HG02885 (cell line): ENCODE measurements at regions not wholly inside any gene's neighbourhood (a gene's known extent, or its start where the extent isn't known, plus 50 kb on each side); places are given as distances from the start of the nearest gene placed in this dataset.
"Not testable (repeated sequence)": the region's sequence is repeated elsewhere in the genome, so short reads cannot be mapped to it uniquely, and the experiment has no call there.

Experiments
- ATAC-seq: cut with Tn5 transposase; IDR thresholded peaks from one replicate; pipeline ENCODE4 v1.9.1; 2021; ENCODE audit warnings: mild to moderate bottlenecking; ENCODE audit not compliant: unreplicated experiment, poor library complexity

- not testable (repeated sequence) for ATAC-seq
Observed at GRCh38 chr2:201946746-201947145, 86.9 kb upstream of the FZD7 start.

GRCh38 chr2:201947287-201947686, 86.4 kb upstream of the FZD7 start:
- no peak for ATAC-seq

GRCh38 chr2:201949181-201949926, 84.3 kb upstream of the FZD7 start:
- ATAC-seq: no peak

GRCh38 chr2:201949927-201950246, 83.8 kb upstream of the FZD7 start:
- no peak for ATAC-seq

- no peak for ATAC-seq
Observed at GRCh38 chr2:201950606-201951005, 83.0 kb upstream of the FZD7 start.

GRCh38 chr2:201952187-201952586, 81.5 kb upstream of the FZD7 start:
- ATAC-seq: no peak

GRCh38 chr2:201953396-201953795, 80.3 kb upstream of the FZD7 start:
- ATAC-seq: no peak

GRCh38 chr2:201953880-201954279, 79.8 kb upstream of the FZD7 start:
- ATAC-seq: no peak

- no peak for ATAC-seq
Observed at GRCh38 chr2:201955231-201955630, 78.4 kb upstream of the FZD7 start.

- ATAC-seq: no peak
Observed at GRCh38 chr2:201955702-201956141, 77.9 kb upstream of the FZD7 start.

- no peak for ATAC-seq
Observed at GRCh38 chr2:201956361-201956760, 77.3 kb upstream of the FZD7 start.

- ATAC-seq: no peak
Observed at GRCh38 chr2:201957091-201957490, 76.6 kb upstream of the FZD7 start.

- ATAC-seq: no peak
Observed at GRCh38 chr2:201959198-201959597, 74.5 kb upstream of the FZD7 start.

GRCh38 chr2:201959626-201960025, 74.0 kb upstream of the FZD7 start:
- no peak for ATAC-seq

GRCh38 chr2:201960305-201960704, 73.3 kb upstream of the FZD7 start:
- no peak for ATAC-seq

GRCh38 chr2:201961401-201961800, 72.3 kb upstream of the FZD7 start:
- no peak for ATAC-seq

- no peak for ATAC-seq
Observed at GRCh38 chr2:201962774-201963562, 70.7 kb upstream of the FZD7 start.

- ATAC-seq: no peak
Observed at GRCh38 chr2:201964011-201964410, 69.6 kb upstream of the FZD7 start.

GRCh38 chr2:201964631-201965206, 68.9 kb upstream of the FZD7 start:
- ATAC-seq: no peak

- ATAC-seq: no peak
Observed at GRCh38 chr2:201965550-201965949, 68.1 kb upstream of the FZD7 start.

GRCh38 chr2:201966691-201967438, 66.8 kb upstream of the FZD7 start:
- no peak for ATAC-seq
